CD4-positive, alpha-beta memory T cell (primary cell): ENCODE measurements at regions not wholly inside any gene's neighbourhood (a gene's known extent, or its start where the extent isn't known, plus 50 kb on each side); places are given as distances from the start of the nearest gene placed in this dataset.

ENCODE experiments used
- CTCF ChIA-PET: fragments of 350-600 bp; sonication (Branson Sonifier 250); formaldehyde crosslinking; loops from one replicate; lab custom pipeline; 2021; ENCODE audit warnings: inconsistent platforms; ENCODE audit not compliant: partially characterized antibody; lab: Charles Lee
- POLR2A ChIA-PET: fragments of 350-600 bp; sonication (Branson Sonifier 250); formaldehyde crosslinking; loops from one replicate; lab custom pipeline; 2021; ENCODE audit not compliant: partially characterized antibody; lab: Charles Lee
- DNase-seq, 5 donors: peaks; one replicate each; pipeline versions ENCODE4 v3.0.0 to v3.0.0-alpha.2; 2020 to 2022; ENCODE audit warnings: mixed read lengths in 1 of 5
- H3K27ac ChIP-seq: one replicate; pipeline ENCODE4 v1.7.0; 2013; ENCODE audit warnings: low read depth, low read length
- H3K27me3 ChIP-seq: 2 replicates; pipeline ENCODE4 v1.7.0; 2013; ENCODE audit warnings: mild to moderate bottlenecking, low read length, moderate library complexity; ENCODE audit not compliant: insufficient read depth
- H3K36me3 ChIP-seq: 2 replicates; pipeline ENCODE4 v1.7.0; 2013; ENCODE audit warnings: mild to moderate bottlenecking, low read length, moderate library complexity; ENCODE audit not compliant: insufficient read depth
- H3K4me1 ChIP-seq: 2 replicates; pipeline ENCODE4 v1.7.0; 2013; ENCODE audit warnings: mild to moderate bottlenecking, low read length, moderate library complexity; ENCODE audit not compliant: insufficient read depth
- H3K4me3 ChIP-seq, 2 donors: one replicate each; pipeline ENCODE4 v1.7.0; 2013; ENCODE audit warnings: low read length in 2 of 2, mild to moderate bottlenecking in 1 of 2
- H3K9me3 ChIP-seq, 2 donors: one replicate each; pipeline ENCODE4 v1.7.0; 2013; ENCODE audit warnings: low read length in 2 of 2, control low read depth in 1 of 2; ENCODE audit not compliant: control insufficient read depth in 1 of 2
- H3K27ac Mint-ChIP-seq, 7 donors: one replicate each; pipeline ENCODE4 v1.8.0; 2020 to 2021; ENCODE audit warnings: mixed read lengths in 7 of 7, mild to moderate bottlenecking in 6 of 7, inconsistent platforms in 3 of 7, moderate library complexity in 3 of 7
- H3K27me3 Mint-ChIP-seq, 2 donors: one replicate each; pipeline ENCODE4 v1.8.0; 2020 to 2021; ENCODE audit warnings: mixed read lengths in 2 of 2
- H3K36me3 Mint-ChIP-seq, 2 donors: one replicate each; pipeline ENCODE4 v1.8.0; 2020 to 2021; ENCODE audit warnings: mixed read lengths in 2 of 2, inconsistent platforms in 1 of 2, mild to moderate bottlenecking in 1 of 2
- H3K4me1 Mint-ChIP-seq, 4 donors: one replicate each; pipeline ENCODE4 v1.8.0; 2020 to 2021; ENCODE audit warnings: mixed read lengths in 4 of 4, mild to moderate bottlenecking in 1 of 4
- H3K4me3 Mint-ChIP-seq, 8 donors: one replicate each; pipeline ENCODE4 v1.8.0; 2020 to 2021; ENCODE audit warnings: mixed read lengths in 8 of 8, mild to moderate bottlenecking in 7 of 8, moderate library complexity in 6 of 8, inconsistent platforms in 3 of 8
- H3K9me3 Mint-ChIP-seq, 8 donors: one replicate each; pipeline ENCODE4 v1.8.0; 2020 to 2021; ENCODE audit warnings: mixed read lengths in 8 of 8, mild to moderate bottlenecking in 5 of 8, inconsistent platforms in 3 of 8, moderate library complexity in 1 of 8
- intact Hi-C: fragments of 100-400 bp; cut with micrococcal nuclease; formaldehyde crosslinking; loops from one replicate; pipeline ENCODE4 v1.15.1; 2023

- Mint-ChIP-seq H3K27me3 (peaks cover 1 to 9% of the 10 kb centered on the region in 2 donors), H3K27ac (no peak overlapping the region), H3K4me1 (no peaks in the 10 kb centered on the region), H3K36me3 (no peaks in the 10 kb centered on the region), H3K4me3 (no peak overlapping the region), H3K9me3 (peaks cover 0 to 6% (median 0%) of the 10 kb centered on the region in 8 donors)
- POLR2A ChIA-PET = no interaction called here
- H3K36me3 ChIP-seq = no peaks in the 10 kb centered on the region
- H3K9me3 ChIP-seq = no peaks in the 10 kb centered on the region
- no peaks in the 10 kb centered on the region for H3K27me3 ChIP-seq
- intact Hi-C loops = no loop called here
- no peak for DNase-seq
- no peak overlapping the region for H3K4me3 ChIP-seq
- CTCF ChIA-PET = no interaction called here
- no peak overlapping the region for H3K27ac ChIP-seq
- H3K4me1 ChIP-seq = no peaks in the 10 kb centered on the region
Observed at GRCh38 chr13:111844222-111844671, 222.7 kb upstream of the SOX1 start.

GRCh38 chr13:111844682-111845081 is 222.3 kb upstream of the SOX1 start:
- Histone ChIP-seq H3K4me1 (no peaks in the 10 kb centered on the region), H3K4me3 (no peak overlapping the region), H3K27me3 (no peaks in the 10 kb centered on the region), H3K36me3 (no peaks in the 10 kb centered on the region), H3K27ac (no peak overlapping the region), H3K9me3 (no peaks in the 10 kb centered on the region)
- H3K9me3 Mint-ChIP-seq = peaks cover 0 to 6% (median 0%) of the 10 kb centered on the region in 8 donors
- no peaks in the 10 kb centered on the region for H3K36me3 Mint-ChIP-seq
- intact Hi-C loops = no loop called here
- no peak overlapping the region for H3K4me3 Mint-ChIP-seq
- H3K27ac Mint-ChIP-seq = no peak overlapping the region
- peaks cover 1 to 9% of the 10 kb centered on the region in 2 donors for H3K27me3 Mint-ChIP-seq
- H3K4me1 Mint-ChIP-seq = no peaks in the 10 kb centered on the region
- CTCF ChIA-PET = no interaction called here
- POLR2A ChIA-PET = no interaction called here
- DNase-seq = no peak

- POLR2A ChIA-PET = no interaction called here
- DNase-seq = no peak
- Mint-ChIP-seq H3K27ac (no peak overlapping the region), H3K36me3 (no peaks in the 10 kb centered on the region), H3K27me3 (peaks cover 1 to 9% of the 10 kb centered on the region in 2 donors), H3K4me3 (no peak overlapping the region), H3K4me1 (no peaks in the 10 kb centered on the region), H3K9me3 (peaks cover 0 to 6% (median 0%) of the 10 kb centered on the region in 8 donors)
- CTCF ChIA-PET = no interaction called here
- Histone ChIP-seq H3K27ac (no peak overlapping the region), H3K4me3 (no peak overlapping the region), H3K4me1 (no peaks in the 10 kb centered on the region), H3K27me3 (no peaks in the 10 kb centered on the region), H3K9me3 (no peaks in the 10 kb centered on the region), H3K36me3 (no peaks in the 10 kb centered on the region)
- intact Hi-C loops = no loop called here
Observed at GRCh38 chr13:111845621-111846351, 221.2 kb upstream of the SOX1 start.

GRCh38 chr13:111846391-111847159 is 220.4 kb upstream of the SOX1 start:
- Mint-ChIP-seq H3K27me3 (peaks cover 3 to 16% of the 10 kb centered on the region in 2 donors), H3K4me1 (no peaks in the 10 kb centered on the region), H3K27ac (no peak overlapping the region), H3K36me3 (no peaks in the 10 kb centered on the region), H3K9me3 (peaks cover 0 to 6% (median 0%) of the 10 kb centered on the region in 8 donors), H3K4me3 (no peak overlapping the region)
- no peak overlapping the region for H3K27ac ChIP-seq
- intact Hi-C loops = no loop called here
- no peaks in the 10 kb centered on the region for H3K36me3 ChIP-seq
- no peak overlapping the region for H3K4me3 ChIP-seq
- no peak for DNase-seq
- no peaks in the 10 kb centered on the region for H3K27me3 ChIP-seq
- POLR2A ChIA-PET = no interaction called here
- H3K4me1 ChIP-seq = no peaks in the 10 kb centered on the region
- CTCF ChIA-PET = interaction anchor here (1.4 kb wide), 1 partner anchor 22 kb away, joined by 3 read pairs; no protein-coding TSS in a partner anchor
- no peaks in the 10 kb centered on the region for H3K9me3 ChIP-seq

- intact Hi-C loops = no loop called here
- Mint-ChIP-seq H3K4me3 (no peak overlapping the region), H3K36me3 (no peaks in the 10 kb centered on the region), H3K27ac (no peak overlapping the region), H3K4me1 (no peaks in the 10 kb centered on the region), H3K27me3 (peaks cover 3 to 16% of the 10 kb centered on the region in 2 donors), H3K9me3 (peaks cover 0 to 6% (median 0%) of the 10 kb centered on the region in 8 donors)
- no peaks in the 10 kb centered on the region for H3K36me3 ChIP-seq
- no peaks in the 10 kb centered on the region for H3K27me3 ChIP-seq
- H3K4me3 ChIP-seq = no peak overlapping the region
- CTCF ChIA-PET = interaction anchor here (1.4 kb wide), 1 partner anchor 21 kb away, joined by 3 read pairs; no protein-coding TSS in a partner anchor
- POLR2A ChIA-PET = no interaction called here
- H3K27ac ChIP-seq = no peak overlapping the region
- H3K9me3 ChIP-seq = no peaks in the 10 kb centered on the region
- H3K4me1 ChIP-seq = no peaks in the 10 kb centered on the region
- no peak for DNase-seq
Observed at GRCh38 chr13:111847964-111848363, 219.0 kb upstream of the SOX1 start.

GRCh38 chr13:111850458-111850857 is 216.5 kb upstream of the SOX1 start:
- H3K36me3 ChIP-seq = no peaks in the 10 kb centered on the region
- intact Hi-C loops = no loop called here
- H3K27ac Mint-ChIP-seq = no peak overlapping the region
- no peak overlapping the region for H3K27ac ChIP-seq
- no peaks in the 10 kb centered on the region for H3K27me3 ChIP-seq
- peaks cover 0 to 6% (median 0%) of the 10 kb centered on the region in 8 donors for H3K9me3 Mint-ChIP-seq
- no peak for DNase-seq
- no peak overlapping the region for H3K4me3 Mint-ChIP-seq
- no peaks in the 10 kb centered on the region for H3K4me1 Mint-ChIP-seq
- ChIA-PET POLR2A (no interaction called here), CTCF (no interaction called here)
- H3K27me3 Mint-ChIP-seq = peaks cover 3 to 16% of the 10 kb centered on the region in 2 donors
- H3K4me3 ChIP-seq = no peak overlapping the region
- no peaks in the 10 kb centered on the region for H3K36me3 Mint-ChIP-seq
- H3K9me3 ChIP-seq = no peaks in the 10 kb centered on the region
- no peaks in the 10 kb centered on the region for H3K4me1 ChIP-seq

GRCh38 chr13:111850976-111851375 is 216.0 kb upstream of the SOX1 start:
- no peak overlapping the region for H3K4me3 ChIP-seq
- no peaks in the 10 kb centered on the region for H3K36me3 ChIP-seq
- POLR2A ChIA-PET = no interaction called here
- Mint-ChIP-seq H3K9me3 (peaks cover 0 to 6% (median 0%) of the 10 kb centered on the region in 8 donors), H3K4me1 (no peaks in the 10 kb centered on the region), H3K36me3 (no peaks in the 10 kb centered on the region), H3K4me3 (no peak overlapping the region), H3K27me3 (peaks cover 1 to 16% of the 10 kb centered on the region in 2 donors), H3K27ac (no peak overlapping the region)
- DNase-seq = no peak
- intact Hi-C loops = no loop called here
- CTCF ChIA-PET = no interaction called here
- H3K9me3 ChIP-seq = no peaks in the 10 kb centered on the region
- H3K4me1 ChIP-seq = no peaks in the 10 kb centered on the region
- H3K27ac ChIP-seq = no peak overlapping the region
- no peaks in the 10 kb centered on the region for H3K27me3 ChIP-seq
